K562 (cell line): ENCODE measurements at regions not wholly inside any gene's neighbourhood (a gene's known extent, or its start where the extent isn't known, plus 50 kb on each side); places are given as distances from the start of the nearest gene placed in this dataset.

Experiments
- ATAC-seq: fragments of 200-7000 bp; cut with Tn5 transposase; 3 replicates; pipeline ENCODE4 v1.9.1; 2020; ENCODE audit warnings: moderate library complexity
- BruUV-seq: library from RNA; stranded (reverse); fragments of 400-500 nt; replicated peaks from 2 replicates; lab custom pipeline; 2021; lab: Mats Ljungman, UMichigan
- CTCF ChIA-PET: fragments of 300-600 bp; formaldehyde crosslinking; extraction: SDS; loops from one replicate; lab custom pipeline; 2021; ENCODE audit warnings: low intra/inter-chr PET ratio; lab: Yijun Ruan, JAX
- POLR2A ChIA-PET: fragments of 300-600, 350-650 bp; sonication (Branson Sonifier 250); formaldehyde crosslinking; extraction: SDS; loops from one replicate; lab custom pipeline; 2021; ENCODE audit warnings: antibody characterized with exemption, inconsistent platforms; lab: Yijun Ruan, JAX
- DNase-seq, 4 experiments: peaks; one replicate each; pipeline versions ENCODE4 v3.0.0 to v3.0.0-alpha.2; 2011 to 2018; ENCODE audit warnings: low spot score in 3 of 4, mixed read lengths in 3 of 4; ENCODE audit errors: extremely low read depth in 1 of 4
- FAIRE-seq: peaks from 2 replicates; lab custom pipeline; 2011; peaks lifted over from hg19 to GRCh38; lab: Jason Lieb, UNC
- H2AFZ ChIP-seq: 2 replicates; pipeline ENCODE4 v1.6.0; 2011; ENCODE audit warnings: low read depth, low read length, control low read depth, inconsistent platforms
- H3K27ac ChIP-seq: fragments of 200-600 bp; 3 replicates; pipeline ENCODE4 v1.8.0; 2011; ENCODE audit warnings: low read depth, mild to moderate bottlenecking, control low read depth, inconsistent platforms, low read length, moderate library complexity, mixed read lengths; ENCODE audit errors: extremely low read depth
- H3K27me3 ChIP-seq, 2 experiments: fragments of 300-600 bp in 1 of 2; 2 replicates in 1 of 2; 3 replicates in 1 of 2; pipeline versions ENCODE4 v1.6.0 to v1.8.0; 2011; ENCODE audit warnings: inconsistent platforms in 2 of 2, low read length in 2 of 2, mild to moderate bottlenecking in 1 of 2, mixed read lengths in 1 of 2, moderate library complexity in 1 of 2; ENCODE audit not compliant: control insufficient read depth in 2 of 2, insufficient read depth in 2 of 2
- H3K36me3 ChIP-seq: fragments of 300-600 bp; 3 replicates; pipeline ENCODE4 v1.8.0; 2011; ENCODE audit warnings: mild to moderate bottlenecking, low read length, inconsistent platforms; ENCODE audit not compliant: control insufficient read depth, insufficient read depth
- H3K4me1 ChIP-seq, 2 experiments: fragments of 200-600 bp in 1 of 2; replicated peaks in 1 of 2; 2 replicates in 1 of 2; 3 replicates in 1 of 2; pipeline versions ENCODE4 v1.5.1 to v1.8.0; 2011; ENCODE audit warnings: inconsistent platforms in 2 of 2, low read length in 2 of 2, mild to moderate bottlenecking in 1 of 2, mixed read lengths in 1 of 2, moderate library complexity in 1 of 2; ENCODE audit not compliant: control insufficient read depth in 2 of 2, insufficient read depth in 2 of 2
- H3K4me2 ChIP-seq: 2 replicates; pipeline ENCODE4 v1.6.1; 2011; ENCODE audit warnings: low read length, control low read depth, inconsistent platforms, mixed read lengths; ENCODE audit not compliant: insufficient read depth
- H3K4me3 ChIP-seq: fragments of 200-600 bp; sonication (generic), shearing (Covaris generic); 2 replicates; pipeline ENCODE4 v1.5.1; 2016; ENCODE audit warnings: control low read depth, inconsistent platforms
- H3K79me2 ChIP-seq: fragments of 200-600 bp; 3 replicates; pipeline ENCODE4 v1.8.0; 2011; ENCODE audit warnings: low read length, inconsistent platforms; ENCODE audit not compliant: control insufficient read depth, insufficient read depth
- H3K9ac ChIP-seq, 2 experiments: 2 replicates each; pipeline versions ENCODE4 v1.6.0 to v1.6.1; 2011; ENCODE audit warnings: low read depth in 2 of 2, low read length in 2 of 2, control low read depth in 1 of 2, inconsistent platforms in 1 of 2, mild to moderate bottlenecking in 1 of 2, mixed read lengths in 1 of 2; ENCODE audit not compliant: insufficient read depth in 1 of 2
- H3K9me1 ChIP-seq: one replicate; pipeline ENCODE4 v1.6.0; 2011; ENCODE audit warnings: inconsistent platforms, mild to moderate bottlenecking, low read length, moderate library complexity; ENCODE audit not compliant: control insufficient read depth, insufficient read depth
- H3K9me3 ChIP-seq: replicated peaks from 2 replicates; pipeline ENCODE4 v1.5.1; 2011; ENCODE audit warnings: low read depth, low read length, inconsistent platforms; ENCODE audit not compliant: control insufficient read depth, insufficient read depth
- H4K20me1 ChIP-seq: replicated peaks from 2 replicates; pipeline ENCODE4 v1.6.1; 2011; ENCODE audit warnings: low read length, inconsistent platforms, mixed read lengths; ENCODE audit not compliant: control insufficient read depth, insufficient read depth
- C11orf30 ChIP-seq: fragments of 450-650 bp; IDR thresholded peaks from 2 replicates; pipeline ENCODE4 v1.6.1; 2016; ENCODE audit warnings: low read depth, mild to moderate bottlenecking
- FOS ChIP-seq: IDR thresholded peaks from 3 replicates; pipeline ENCODE4 v1.6.1; 2011; ENCODE audit not compliant: insufficient read length; ENCODE audit errors: extremely low read depth
- IRF2 ChIP-seq: sonication (generic); formaldehyde crosslinking; IDR thresholded peaks from 2 replicates; pipeline ENCODE4 v1.8.1; 2022; ENCODE audit warnings: mild to moderate bottlenecking, missing genetic modification reagents
- LARP7 ChIP-seq: fragments of 450-650 bp; IDR thresholded peaks from 2 replicates; pipeline ENCODE4 v1.6.1; 2016
- MCM2 ChIP-seq: fragments of 450-650 bp; IDR thresholded peaks from 2 replicates; pipeline ENCODE4 v1.6.1; 2017; ENCODE audit warnings: low read depth, mild to moderate bottlenecking
- MED1 ChIP-seq: sonication (generic); formaldehyde crosslinking; IDR thresholded peaks from 2 replicates; pipeline ENCODE4 v1.8.1; 2023; ENCODE audit warnings: missing genetic modification reagents, borderline replicate concordance
- NFIC ChIP-seq: fragments of 450-650 bp; IDR thresholded peaks from 2 replicates; pipeline ENCODE4 v1.6.1; 2017; ENCODE audit warnings: mild to moderate bottlenecking, inconsistent platforms
- NR1H2 ChIP-seq: sonication (generic); formaldehyde crosslinking; IDR thresholded peaks from 2 replicates; pipeline ENCODE4 v1.4.0; 2020; ENCODE audit warnings: mild to moderate bottlenecking, missing genetic modification reagents
- PPARD ChIP-seq: fragments of 250-450 bp; sonication (Bioruptor Pico); IDR thresholded peaks from 2 replicates; pipeline ENCODE4 v1.8.0; 2022; ENCODE audit warnings: inconsistent platforms, mild to moderate bottlenecking, moderate library complexity
- SNAPC5 ChIP-seq: fragments of 250-450 bp; sonication (Bioruptor Pico); IDR thresholded peaks from 2 replicates; pipeline ENCODE4 v1.8.0; 2021; ENCODE audit warnings: moderate library complexity, mild to moderate bottlenecking, inconsistent platforms
- ZBED1 ChIP-seq: IDR thresholded peaks from 2 replicates; pipeline ENCODE4 v1.6.1; 2014
- WGBS: fragments of 100-300 bp; shearing (Covaris generic); methylation state at CpG from one replicate; pipeline ENCODE4 v1.1.6; 2016; ENCODE audit warnings: low coverage, mixed read lengths; ENCODE audit not compliant: insufficient coverage; ENCODE audit errors: missing lambda C conversion rate; 5-methylcytosine and 5-hydroxymethylcytosine counted together
- in situ Hi-C: fragments of 300-500 bp; cut with MboI; formaldehyde crosslinking; loops from 4 replicates; pipeline ENCODE4 v1.15.0; 2018; ENCODE audit warnings: inconsistent platforms, mixed read lengths
- intact Hi-C: fragments of 100-400 bp; cut with micrococcal nuclease; formaldehyde crosslinking; loops from 2 replicates; pipeline ENCODE4 v1.14.2; 2022

GRCh38 chr19:30784850-30785457, 412.8 kb downstream of the ZNF536 start (continued):
- TF ChIP-seq SNAPC5 (CRISPR knock-in tag) (no peak), MCM2 (no peak), NR1H2 (no peak), NFIC (no peak), IRF2 (CRISPR knock-in tag) (no peak), ZBED1 (no peak)

- Histone ChIP-seq H3K27ac (no peak overlapping the region), H3K9me1 (no peaks in the 10 kb centered on the region), H3K36me3 (no peaks in the 10 kb centered on the region), H3K9me3 (no peaks in the 10 kb centered on the region), H2AFZ (no peak overlapping the region), H3K27me3 (no peaks in the 10 kb centered on the region), H3K4me1 (no peaks in the 10 kb centered on the region), H3K4me3 (no peak overlapping the region), H3K4me2 (no peak overlapping the region), H4K20me1 (no peaks in the 10 kb centered on the region), H3K79me2 (no peaks in the 10 kb centered on the region), H3K9ac (no peak overlapping the region)
- intact Hi-C loops (no loop called here), in situ Hi-C loops (no loop called here)
- no TSS peak for BruUV-seq
- ChIA-PET POLR2A (interaction anchor here (0.6 kb wide), 1 partner anchor 9 kb away, joined by 3 read pairs; no protein-coding TSS in a partner anchor), CTCF (interaction anchor here (1.9 kb wide), 1 partner anchor 1440 kb away, joined by 11 read pairs; no protein-coding TSS in a partner anchor)
- TF ChIP-seq C11orf30 (no peak), MED1 (CRISPR knock-in tag) (no peak), FOS (no peak), PPARD (CRISPR knock-in tag) (no peak), LARP7 (no peak)
- no peak for ATAC-seq
- WGBS: 1% methylated on average over 9 of the region's 9 CpGs
- no peak for DNase-seq
- FAIRE-seq: no peak
These were observed 411.8 kb downstream of the ZNF536 start for GRCh38 chr19:30783936-30784335.
